ENCODE measurements at regions not wholly inside any gene's neighbourhood (a gene's known extent, or its start where the extent isn't known, plus 50 kb on each side); places are given as distances from the start of the nearest gene placed in this dataset.

- Histone ChIP-seq H3K36me3 (ENCODE audit: insufficient read depth, low read length) (no peaks in the 10 kb centered on the region), H3K4me1 (ENCODE audit: insufficient read depth, low read length, poor library complexity, severe bottlenecking) (no peaks in the 10 kb centered on the region), H3K79me2 (ENCODE audit: insufficient read depth, low read depth, low read length) (no peaks in the 10 kb centered on the region), H4K20me1 (ENCODE audit: insufficient read depth, low read length) (no peaks in the 10 kb centered on the region), H3K9me2 (ENCODE audit: insufficient read depth, low read length) (no peaks in the 10 kb centered on the region), H3K27ac (ENCODE audit: low read depth, low read length, poor library complexity, severe bottlenecking) (no peak overlapping the region), H3K4me3 (ENCODE audit: low read depth, low read length, poor library complexity, severe bottlenecking) (no peak overlapping the region), H2AFZ (ENCODE audit: low read length) (no peak overlapping the region), H3K4me2 (ENCODE audit: low read length) (no peak overlapping the region), H3K9me3 (ENCODE audit: low read length) (no peaks in the 10 kb centered on the region)
- POLR2A ChIA-PET: interaction anchor here (0.7 kb wide), 1 partner anchor 1059 kb away, joined by 4 read pairs; no protein-coding TSS in a partner anchor
- intact Hi-C loops (cut with micrococcal nuclease; ENCODE audit: unreplicated experiment): no loop called here
- TF ChIP-seq, protein P1, sequence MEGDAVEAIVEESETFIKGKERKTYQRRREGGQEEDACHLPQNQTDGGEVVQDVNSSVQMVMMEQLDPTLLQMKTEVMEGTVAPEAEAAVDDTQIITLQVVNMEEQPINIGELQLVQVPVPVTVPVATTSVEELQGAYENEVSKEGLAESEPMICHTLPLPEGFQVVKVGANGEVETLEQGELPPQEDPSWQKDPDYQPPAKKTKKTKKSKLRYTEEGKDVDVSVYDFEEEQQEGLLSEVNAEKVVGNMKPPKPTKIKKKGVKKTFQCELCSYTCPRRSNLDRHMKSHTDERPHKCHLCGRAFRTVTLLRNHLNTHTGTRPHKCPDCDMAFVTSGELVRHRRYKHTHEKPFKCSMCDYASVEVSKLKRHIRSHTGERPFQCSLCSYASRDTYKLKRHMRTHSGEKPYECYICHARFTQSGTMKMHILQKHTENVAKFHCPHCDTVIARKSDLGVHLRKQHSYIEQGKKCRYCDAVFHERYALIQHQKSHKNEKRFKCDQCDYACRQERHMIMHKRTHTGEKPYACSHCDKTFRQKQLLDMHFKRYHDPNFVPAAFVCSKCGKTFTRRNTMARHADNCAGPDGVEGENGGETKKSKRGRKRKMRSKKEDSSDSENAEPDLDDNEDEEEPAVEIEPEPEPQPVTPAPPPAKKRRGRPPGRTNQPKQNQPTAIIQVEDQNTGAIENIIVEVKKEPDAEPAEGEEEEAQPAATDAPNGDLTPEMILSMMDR (conservative IDR thresholded peaks at IDR 0.05; ENCODE audit: low read length): no peak
- no peak for TF ChIP-seq EZH2phosphoT487 (IDR thresholded peaks at IDR 0.05; ENCODE audit: borderline replicate concordance, low read depth, low read length)
- BruUV-seq (replicated peaks): no TSS peak
- CTCF ChIA-PET (ENCODE audit: unreplicated experiment): no interaction called here
- DNase-seq (ENCODE audit: low spot score): no peak
Observed at GRCh38 chr19:31957711-31958110, 387.7 kb upstream of the ZNF507 start.

GRCh38 chr19:31959527-31960018 lies 385.8 kb upstream of the ZNF507 start:
- no peak overlapping the region for H3K4me3 ChIP-seq (ENCODE audit: low read depth, low read length, poor library complexity, severe bottlenecking)
- BruUV-seq (replicated peaks): no TSS peak
- no peak for DNase-seq (ENCODE audit: low spot score)
- no peaks in the 10 kb centered on the region for H4K20me1 ChIP-seq (ENCODE audit: insufficient read depth, low read length)
- TF ChIP-seq EZH2phosphoT487 (IDR thresholded peaks at IDR 0.05; ENCODE audit: borderline replicate concordance, low read depth, low read length): no peak
- TF ChIP-seq, protein P1 (conservative IDR thresholded peaks at IDR 0.05; ENCODE audit: low read length): no peak
- H3K4me2 ChIP-seq (ENCODE audit: low read length): no peak overlapping the region
- intact Hi-C loops (cut with micrococcal nuclease; ENCODE audit: unreplicated experiment): no loop called here
- ChIA-PET POLR2A (interaction anchor here (0.5 kb wide), 1 partner anchor 285 kb away, joined by 3 read pairs; no protein-coding TSS in a partner anchor), CTCF (ENCODE audit: unreplicated experiment) (no interaction called here)
- no peak overlapping the region for H2AFZ ChIP-seq (ENCODE audit: low read length)
- H3K79me2 ChIP-seq (ENCODE audit: insufficient read depth, low read depth, low read length): no peaks in the 10 kb centered on the region
- no peak overlapping the region for H3K27ac ChIP-seq (ENCODE audit: low read depth, low read length, poor library complexity, severe bottlenecking)
- H3K36me3 ChIP-seq (ENCODE audit: insufficient read depth, low read length): no peaks in the 10 kb centered on the region
- H3K4me1 ChIP-seq (ENCODE audit: insufficient read depth, low read length, poor library complexity, severe bottlenecking): no peaks in the 10 kb centered on the region
- H3K9me3 ChIP-seq (ENCODE audit: low read length): no peaks in the 10 kb centered on the region
- no peaks in the 10 kb centered on the region for H3K9me2 ChIP-seq (ENCODE audit: insufficient read depth, low read length)

GRCh38 chr19:31960474-31960873 lies 384.9 kb upstream of the ZNF507 start:
- Histone ChIP-seq H3K27ac (ENCODE audit: low read depth, low read length, poor library complexity, severe bottlenecking) (no peak overlapping the region), H3K4me2 (ENCODE audit: low read length) (no peak overlapping the region), H3K9me3 (ENCODE audit: low read length) (no peaks in the 10 kb centered on the region), H3K9me2 (ENCODE audit: insufficient read depth, low read length) (no peaks in the 10 kb centered on the region), H3K4me3 (ENCODE audit: low read depth, low read length, poor library complexity, severe bottlenecking) (no peak overlapping the region), H3K79me2 (ENCODE audit: insufficient read depth, low read depth, low read length) (no peaks in the 10 kb centered on the region), H3K36me3 (ENCODE audit: insufficient read depth, low read length) (no peaks in the 10 kb centered on the region), H3K4me1 (ENCODE audit: insufficient read depth, low read length, poor library complexity, severe bottlenecking) (no peaks in the 10 kb centered on the region), H2AFZ (ENCODE audit: low read length) (no peak overlapping the region), H4K20me1 (ENCODE audit: insufficient read depth, low read length) (no peaks in the 10 kb centered on the region)
- intact Hi-C loops (cut with micrococcal nuclease; ENCODE audit: unreplicated experiment): no loop called here
- CTCF ChIA-PET (ENCODE audit: unreplicated experiment): no interaction called here
- no peak for TF ChIP-seq EZH2phosphoT487 (IDR thresholded peaks at IDR 0.05; ENCODE audit: borderline replicate concordance, low read depth, low read length)
- TF ChIP-seq, protein P1 (conservative IDR thresholded peaks at IDR 0.05; ENCODE audit: low read length): no peak
- no peak for DNase-seq (ENCODE audit: low spot score)
- BruUV-seq (replicated peaks): no TSS peak
- POLR2A ChIA-PET: no interaction called here
